HG03025 (cell line): ENCODE measurements at regions not wholly inside any gene's neighbourhood (a gene's known extent, or its start where the extent isn't known, plus 50 kb on each side); places are given as distances from the start of the nearest gene placed in this dataset.
"Not testable (repeated sequence)": the region's sequence is repeated elsewhere in the genome, so short reads cannot be mapped to it uniquely, and the experiment has no call there.

ENCODE experiments used
- ATAC-seq: cut with Tn5 transposase; IDR thresholded peaks from one replicate; pipeline ENCODE4 v1.9.1; 2021; ENCODE audit warnings: mild to moderate bottlenecking, moderate library complexity; ENCODE audit not compliant: unreplicated experiment, low FRiP score

DNA sequence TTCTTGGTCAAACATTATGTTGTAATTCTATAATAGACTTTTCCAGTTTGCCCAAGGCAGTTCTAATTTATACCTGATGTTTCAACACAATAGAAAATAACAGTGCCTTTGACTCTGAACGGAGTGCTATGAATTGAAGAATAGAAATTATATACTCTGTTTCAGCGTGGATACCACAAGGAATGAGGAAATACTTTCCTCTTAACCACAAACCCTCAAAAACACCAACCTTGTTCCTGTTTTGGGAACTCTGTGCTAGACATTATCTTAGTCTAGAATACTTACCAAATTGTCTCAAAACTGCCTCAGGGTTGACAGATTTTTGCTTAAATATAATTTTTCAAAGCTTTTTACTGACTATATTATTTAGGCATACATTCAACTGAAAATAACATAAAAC is 1629.3 kb downstream of the MRPL39 start:
- no peak for ATAC-seq

DNA sequence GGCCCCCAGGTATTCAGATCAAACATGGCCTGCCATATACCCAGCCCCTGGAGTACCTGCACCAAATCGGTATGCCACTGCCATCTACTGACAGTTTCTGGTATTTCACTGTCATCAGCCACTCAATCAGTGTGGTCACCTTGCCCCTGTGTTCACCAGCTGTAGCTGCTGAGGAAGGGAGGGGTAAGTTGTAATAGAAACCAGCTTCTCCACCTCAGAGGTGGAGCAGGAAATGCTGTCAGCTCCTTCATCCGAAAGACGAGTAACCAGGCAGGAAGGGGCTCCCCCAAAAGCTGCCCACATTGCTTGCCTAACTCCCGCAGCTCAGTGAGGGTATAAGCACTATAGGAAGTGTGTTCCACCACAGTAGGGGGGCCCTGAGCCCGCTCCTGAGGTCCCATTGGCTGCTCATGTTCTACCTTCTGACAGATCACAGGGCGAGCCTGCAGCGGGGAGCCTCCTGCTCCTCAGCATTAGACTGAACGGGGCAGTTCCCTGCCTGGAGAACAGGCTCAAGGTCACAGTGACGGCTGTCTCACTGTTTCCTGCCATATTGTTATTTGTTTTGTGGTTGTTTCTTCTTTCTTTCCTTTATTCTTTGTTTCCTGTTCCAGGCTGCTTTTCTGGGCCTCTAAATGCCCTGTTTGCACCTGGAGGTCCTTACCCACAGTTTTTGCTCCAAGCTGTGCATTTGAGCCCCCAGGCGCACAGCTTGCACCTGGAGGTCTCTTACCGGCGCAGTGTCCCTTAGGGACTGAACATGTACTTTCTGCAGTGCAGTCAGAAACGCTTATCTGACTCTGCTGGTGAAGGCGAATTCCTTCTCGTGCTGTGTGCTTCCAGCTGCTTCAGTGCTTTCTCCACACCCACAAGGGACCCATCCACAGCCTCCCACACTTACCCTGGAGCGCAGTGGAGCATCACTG is 1638.3 kb downstream of the MRPL39 start:
- ATAC-seq, result peak; percentile 95

DNA sequence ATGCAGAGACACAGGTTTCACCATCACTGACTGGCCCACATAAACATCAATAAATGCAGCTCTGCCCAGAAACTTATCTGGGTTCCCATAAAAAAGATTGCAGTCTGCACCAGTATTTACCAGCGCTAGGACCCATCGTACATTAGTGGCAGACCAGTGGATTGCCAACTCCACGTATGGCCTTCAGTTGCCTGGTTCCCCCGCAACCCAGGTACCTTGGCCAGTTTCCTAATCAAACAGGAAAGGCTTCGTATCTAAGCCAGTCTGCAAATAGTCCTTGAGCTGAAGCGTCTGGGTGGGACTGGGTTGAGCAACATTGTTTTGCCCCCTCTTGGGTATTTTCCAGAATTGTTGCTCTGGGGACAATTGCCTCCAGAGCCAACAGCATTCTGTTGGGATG is 1639.3 kb downstream of the MRPL39 start:
- no peak for ATAC-seq

GRCh38 chr21:23963454-23963853 is 1643.8 kb downstream of the MRPL39 start:
- ATAC-seq, result no peak

GRCh38 chr21:23960769-23961168 is 1646.5 kb downstream of the MRPL39 start:
- no peak for ATAC-seq

DNA sequence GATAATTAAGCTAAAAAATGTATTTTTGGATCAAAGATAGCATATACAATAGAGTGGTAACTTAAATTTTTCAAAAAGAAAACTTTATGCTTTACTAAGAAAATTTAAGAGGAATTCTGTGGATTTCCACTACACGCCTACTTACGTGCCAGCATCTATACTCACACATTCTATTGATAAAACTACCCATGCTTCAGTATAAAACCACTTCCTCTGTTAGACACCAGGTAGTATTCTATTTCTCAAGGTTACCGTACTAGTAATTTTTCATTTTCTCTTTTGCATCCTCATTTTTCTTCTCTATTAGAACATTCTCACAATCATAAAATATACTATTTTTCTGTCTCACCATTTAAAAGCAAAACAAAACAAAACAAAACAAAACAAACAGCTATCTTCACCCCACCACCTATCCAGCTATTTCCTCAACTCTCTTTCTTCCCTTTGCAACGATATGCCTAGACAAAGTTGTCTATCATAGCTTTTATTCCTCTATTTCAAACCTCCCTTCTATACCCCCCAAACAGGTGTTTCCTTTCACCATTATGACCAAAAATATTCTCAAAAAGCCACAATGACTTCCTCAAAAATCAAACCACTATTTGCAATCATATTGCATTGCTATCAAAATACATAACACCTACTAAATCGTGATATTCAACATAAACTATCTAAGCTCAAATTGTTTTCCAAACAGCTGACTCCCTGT is 1652.0 kb downstream of the MRPL39 start:
- ATAC-seq, result no peak

DNA sequence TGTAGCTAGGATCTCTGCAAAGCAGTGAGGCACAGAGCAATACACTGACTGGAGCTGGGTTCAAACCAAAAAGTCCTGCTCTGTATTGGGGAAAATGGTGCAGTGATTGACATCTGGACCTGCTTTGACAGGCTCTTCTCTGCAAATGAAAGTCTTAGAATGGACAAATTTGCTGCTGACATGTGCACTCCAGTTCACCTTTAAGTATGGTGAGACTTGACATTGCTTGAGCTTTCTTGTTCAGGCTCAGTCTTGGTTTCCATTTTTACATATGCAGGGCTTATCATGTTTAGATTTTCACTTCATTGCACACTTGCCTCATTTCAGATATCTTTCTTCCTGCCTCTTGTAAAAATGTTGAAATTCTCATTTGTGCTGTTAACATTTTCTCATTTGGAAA is 1655.0 kb downstream of the MRPL39 start:
- ATAC-seq, result no peak

DNA sequence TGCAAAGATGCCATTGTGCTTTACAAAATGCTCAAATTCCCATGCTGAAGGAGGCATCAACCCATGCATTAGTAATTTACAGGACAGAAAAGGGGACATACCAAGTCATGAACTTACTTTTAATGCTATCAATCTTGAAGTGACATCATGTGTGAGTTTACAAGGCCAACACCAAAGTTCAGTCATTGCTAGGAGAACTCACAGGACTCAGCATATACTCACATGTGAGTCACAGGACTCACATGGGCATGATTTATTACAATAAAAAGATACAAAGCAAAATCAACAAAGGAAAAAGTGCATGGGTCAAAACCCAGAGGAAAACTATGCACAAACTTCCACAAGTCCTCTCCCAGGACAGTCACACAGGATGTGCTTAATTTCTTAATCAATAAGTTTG is 1656.0 kb downstream of the MRPL39 start:
- ATAC-seq, result no peak

DNA sequence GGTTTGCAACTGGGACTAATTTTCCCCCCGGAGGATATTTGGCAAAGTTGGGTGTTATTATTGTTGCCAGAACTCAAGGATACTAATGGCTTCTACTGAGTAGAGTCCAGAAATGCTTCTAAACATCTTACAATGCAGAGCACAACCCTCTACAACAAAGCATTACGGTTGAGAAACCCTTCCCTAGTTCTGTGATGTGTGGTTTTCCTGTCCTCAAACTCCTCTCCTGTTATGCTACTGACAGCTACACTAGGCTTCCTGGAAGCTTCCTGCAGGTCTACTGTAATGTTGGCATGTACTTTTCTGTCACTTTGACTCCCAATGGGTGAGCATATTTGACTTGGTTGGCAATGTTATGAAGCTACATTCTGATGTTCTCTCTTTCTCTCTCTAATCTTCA is 1656.9 kb downstream of the MRPL39 start:
- no peak for ATAC-seq

- no peak for ATAC-seq
Measured at GRCh38 chr21:23949493-23949892, 1657.8 kb downstream of the MRPL39 start.

DNA sequence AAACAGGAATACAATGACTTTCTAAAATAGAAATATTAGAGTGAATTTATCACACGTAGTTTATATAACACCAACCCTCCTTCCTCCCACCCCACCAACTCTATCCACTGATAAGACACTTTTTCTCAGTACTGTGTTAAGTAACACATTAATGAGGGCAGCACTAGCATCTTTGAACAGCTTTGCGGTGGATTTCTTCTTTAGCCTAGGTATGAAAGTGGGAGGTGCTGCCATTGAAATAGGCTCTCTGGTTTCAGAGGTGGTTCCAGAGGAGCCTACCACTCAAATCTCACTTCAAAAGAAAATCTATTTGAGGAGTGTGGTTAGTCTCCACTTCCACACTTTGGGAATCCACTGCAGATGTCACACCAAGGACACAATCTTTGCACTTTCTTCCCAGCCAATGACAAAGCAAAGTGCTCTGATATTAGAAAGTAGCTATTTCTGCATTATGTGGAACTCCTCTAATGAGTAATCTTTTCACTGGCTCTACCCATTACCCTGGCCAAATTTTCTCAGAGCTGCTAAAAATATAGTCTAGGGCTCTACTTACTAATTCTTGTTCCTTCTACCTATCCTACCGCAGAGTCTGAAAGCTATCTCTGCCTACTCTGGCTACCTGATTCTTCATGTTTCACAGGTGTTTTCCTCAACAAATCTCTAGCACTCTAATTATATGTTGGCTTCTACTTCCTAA is 1667.8 kb downstream of the MRPL39 start:
- ATAC-seq, result no peak

DNA sequence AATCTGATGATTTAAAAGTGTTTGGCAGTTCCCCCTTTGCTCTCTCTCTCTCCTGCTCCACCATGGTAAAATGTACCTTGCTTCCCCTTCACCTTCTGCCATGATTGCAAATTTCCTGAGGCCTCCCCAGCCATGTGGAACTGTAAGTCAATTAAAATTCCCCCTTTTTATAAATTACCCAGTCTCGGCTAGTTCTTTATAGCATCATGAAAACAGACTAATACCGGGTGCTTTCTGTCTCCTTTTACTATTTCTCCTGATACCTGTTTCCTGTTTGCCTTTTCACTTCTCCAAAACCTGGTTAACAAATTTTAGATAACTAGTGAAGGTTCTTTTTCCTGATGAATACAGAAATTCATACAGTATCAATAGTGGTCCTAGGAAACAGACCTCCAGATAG is 1670.3 kb downstream of the MRPL39 start:
- no peak for ATAC-seq

- no peak for ATAC-seq
Measured at GRCh38 chr21:23936224-23936623, 1671.1 kb downstream of the MRPL39 start.

- no peak for ATAC-seq
Measured at GRCh38 chr21:23930565-23930964, 1676.7 kb downstream of the MRPL39 start.

GRCh38 chr21:23926430-23926829 is 1680.9 kb downstream of the MRPL39 start:
- ATAC-seq, result not testable (repeated sequence)

DNA sequence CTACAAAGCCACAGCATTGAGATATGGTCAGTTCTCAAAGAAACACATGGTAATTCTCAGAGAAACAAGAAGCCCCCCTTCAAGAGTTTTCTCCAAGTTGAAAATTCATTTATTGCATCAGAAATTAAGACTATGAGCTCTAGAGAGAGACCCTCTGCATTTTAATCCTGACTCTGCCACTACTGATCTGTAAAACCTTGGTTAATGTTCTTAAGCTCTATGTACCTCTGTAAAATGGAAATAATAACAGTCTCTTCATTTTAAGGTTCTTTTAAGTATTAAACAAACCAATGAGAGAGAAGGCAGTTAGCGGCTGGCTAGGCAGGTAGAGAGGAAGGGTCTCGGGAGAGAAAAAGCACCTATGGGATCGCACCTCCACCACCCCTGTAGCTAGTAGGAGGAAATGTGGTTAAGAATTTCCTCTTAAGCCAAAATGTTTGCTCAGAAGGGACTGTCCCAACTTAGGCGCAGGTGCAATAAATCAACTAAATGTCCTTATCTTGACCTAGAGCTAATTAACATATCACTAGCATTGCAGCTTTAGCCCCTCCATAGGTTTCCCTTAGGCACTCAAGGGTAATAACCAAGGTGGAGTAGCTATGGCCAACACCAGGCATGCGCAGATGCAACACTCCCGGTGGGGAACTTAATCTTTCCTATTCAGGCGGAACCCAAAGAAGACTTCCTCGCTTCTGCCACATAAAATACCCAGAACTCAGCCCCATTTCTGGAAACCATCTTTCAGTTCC is 1685.4 kb downstream of the MRPL39 start:
- ATAC-seq, result no peak

DNA sequence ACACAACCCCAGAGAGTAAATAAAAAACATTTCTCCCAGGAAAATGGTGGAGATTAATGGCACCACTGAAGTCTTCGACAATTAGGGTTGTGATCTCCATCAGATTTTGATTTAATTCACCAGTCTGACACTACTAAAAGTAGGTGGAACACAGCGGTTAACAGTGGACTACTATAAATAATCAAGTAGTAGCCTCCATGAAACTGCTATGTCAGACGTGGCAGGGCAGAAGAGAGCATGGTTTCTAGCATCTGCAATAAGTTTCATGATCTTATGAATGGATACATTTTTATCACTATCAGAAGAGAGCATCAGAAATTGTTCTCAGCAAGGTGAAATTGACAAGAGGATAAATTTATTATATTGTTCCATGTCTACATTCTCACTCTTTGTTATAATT is 1706.6 kb downstream of the MRPL39 start:
- ATAC-seq, result no peak

DNA sequence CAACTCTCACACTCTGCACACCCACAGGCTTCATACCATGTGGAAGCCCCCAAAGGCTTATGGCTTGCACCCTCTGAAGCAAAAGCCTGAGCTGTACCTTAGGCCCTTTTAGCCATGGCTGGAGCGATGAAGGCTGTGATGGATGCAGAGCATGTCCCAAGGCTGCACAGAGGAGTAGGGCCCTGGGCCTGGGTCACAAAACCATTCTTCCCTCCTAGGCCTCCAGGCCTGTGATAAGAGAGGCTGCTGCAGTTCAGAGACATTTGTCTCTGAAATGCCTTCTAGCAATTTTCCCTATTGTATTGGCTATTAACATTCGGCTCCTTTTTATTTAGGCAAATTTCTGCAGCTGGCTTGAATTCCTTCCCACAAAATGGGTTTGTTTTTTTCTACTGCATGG is 1707.7 kb downstream of the MRPL39 start:
- ATAC-seq, result no peak

DNA sequence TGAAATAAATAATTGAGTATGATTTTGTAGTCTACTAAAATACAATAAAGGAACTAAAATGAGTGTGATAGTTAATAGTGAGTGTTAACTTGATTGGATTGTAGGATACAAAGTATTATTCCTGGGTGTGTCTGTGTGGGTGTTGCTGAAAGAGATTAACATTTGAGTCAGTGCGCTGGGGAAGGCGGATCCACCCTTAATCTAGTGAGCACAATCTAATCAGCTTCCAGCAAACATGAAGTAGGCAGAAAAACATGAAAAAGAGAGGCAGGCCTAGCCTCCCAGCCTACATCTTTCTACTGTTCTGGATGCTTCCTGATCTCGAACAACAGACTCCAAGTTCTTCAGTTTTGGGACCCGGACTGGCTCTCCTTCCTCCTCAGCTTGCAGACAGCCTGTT is 1716.6 kb downstream of the MRPL39 start:
- ATAC-seq, result no peak

GRCh38 chr21:23887725-23888306 is 1719.5 kb downstream of the MRPL39 start:
- ATAC-seq, result peak; percentile 75
